WTC11 (cell line): ENCODE measurements at regions not wholly inside any gene's neighbourhood (a gene's known extent, or its start where the extent isn't known, plus 50 kb on each side); places are given as distances from the start of the nearest gene placed in this dataset.

ENCODE experiments used
- ATAC-seq: fragments of 200-7000 bp; cut with Tn5 transposase; 2 replicates; pipeline ENCODE4 v1.10.0; 2021; ENCODE audit warnings: mild to moderate bottlenecking, moderate library complexity
- CTCF ChIA-PET: fragments of 300-600 bp; sonication (Branson Sonifier 250); formaldehyde crosslinking; loops from one replicate; lab custom pipeline; 2021; ENCODE audit warnings: antibody characterized with exemption; lab: Charles Lee
- POLR2A ChIA-PET: fragments of 350-600 bp; sonication (Branson Sonifier 250); formaldehyde crosslinking; loops from one replicate; lab custom pipeline; 2021; ENCODE audit warnings: antibody characterized with exemption; lab: Charles Lee
- DNase-seq: peaks from one replicate; pipeline ENCODE4 v3.0.0; 2021; ENCODE audit warnings: low spot score
- H3K27ac Mint-ChIP-seq: 2 replicates; pipeline ENCODE4 v1.8.0; 2021; ENCODE audit warnings: mixed read lengths
- H3K27me3 Mint-ChIP-seq: 2 replicates; pipeline ENCODE4 v1.8.0; 2021; ENCODE audit warnings: low read depth, mild to moderate bottlenecking, moderate library complexity, mixed read lengths
- H3K36me3 Mint-ChIP-seq: 2 replicates; pipeline ENCODE4 v1.8.0; 2021; ENCODE audit warnings: mixed read lengths
- H3K4me1 Mint-ChIP-seq: 2 replicates; pipeline ENCODE4 v1.8.0; 2022; ENCODE audit warnings: mixed read lengths
- H3K4me3 Mint-ChIP-seq: 2 replicates; pipeline ENCODE4 v1.8.0; 2021; ENCODE audit warnings: mild to moderate bottlenecking, moderate library complexity, mixed read lengths
- H3K9me3 Mint-ChIP-seq: 2 replicates; pipeline ENCODE4 v1.8.0; 2021; ENCODE audit warnings: mixed read lengths
- CBFB ChIP-seq: sonication (generic); formaldehyde crosslinking; IDR thresholded peaks from 2 replicates; pipeline ENCODE4 v1.8.1; 2022; ENCODE audit warnings: mild to moderate bottlenecking, low read depth, missing genetic modification reagents
- ESRRA ChIP-seq: sonication (generic); formaldehyde crosslinking; IDR thresholded peaks from 2 replicates; pipeline ENCODE4 v1.8.1; 2022; ENCODE audit warnings: mild to moderate bottlenecking, missing genetic modification reagents, borderline replicate concordance
- FOXK1 ChIP-seq: sonication (generic); formaldehyde crosslinking; IDR thresholded peaks from 2 replicates; pipeline ENCODE4 v1.8.0; 2022; ENCODE audit warnings: mild to moderate bottlenecking, moderate library complexity, missing genetic modification reagents
- GRHL2 ChIP-seq: fragments of 250-450 bp; sonication (Bioruptor Pico); IDR thresholded peaks from 2 replicates; pipeline ENCODE4 v1.8.0; 2022; ENCODE audit warnings: mild to moderate bottlenecking, moderate library complexity; ENCODE audit not compliant: insufficient replicate concordance, severe bottlenecking
- JUN ChIP-seq: sonication (generic); formaldehyde crosslinking; IDR thresholded peaks from 2 replicates; pipeline ENCODE4 v1.8.0; 2023; ENCODE audit warnings: mild to moderate bottlenecking, missing genetic modification reagents
- RELA ChIP-seq: sonication (generic); formaldehyde crosslinking; IDR thresholded peaks from 2 replicates; pipeline ENCODE4 v1.8.1; 2022; ENCODE audit warnings: missing genetic modification reagents, mild to moderate bottlenecking, borderline replicate concordance
- SP1 ChIP-seq: sonication (generic); formaldehyde crosslinking; conservative IDR thresholded peaks from 2 replicates; pipeline ENCODE4 v1.8.1; 2022; ENCODE audit warnings: missing genetic modification reagents
- TF ChIP-seq, protein P1 (sequence below): sonication (generic); formaldehyde crosslinking; IDR thresholded peaks from 2 replicates; pipeline ENCODE4 v1.8.0; 2023; ENCODE audit warnings: missing genetic modification reagents, mild to moderate bottlenecking, borderline replicate concordance
- TF ChIP-seq, protein P2 (sequence below): fragments of 250-450 bp; sonication (Bioruptor Pico); IDR thresholded peaks from 2 replicates; pipeline ENCODE4 v1.9.0; 2021; ENCODE audit warnings: mild to moderate bottlenecking, borderline replicate concordance
- TF ChIP-seq, protein P3 (sequence below): sonication (generic); formaldehyde crosslinking; IDR thresholded peaks from 2 replicates; pipeline ENCODE4 v1.8.0; 2022; ENCODE audit warnings: missing genetic modification reagents
- TF ChIP-seq, protein P4 (sequence below): sonication (generic); formaldehyde crosslinking; IDR thresholded peaks from 2 replicates; pipeline ENCODE4 v1.8.0; 2022; ENCODE audit warnings: mild to moderate bottlenecking, missing genetic modification reagents
- TF ChIP-seq, protein P5 (sequence below): sonication (generic); formaldehyde crosslinking; conservative IDR thresholded peaks from 2 replicates; pipeline ENCODE4 v1.8.1; 2022; ENCODE audit warnings: mild to moderate bottlenecking, missing genetic modification reagents
- TF ChIP-seq, protein P6 (sequence below): fragments of 250-450 bp; sonication (Bioruptor Pico); IDR thresholded peaks from 2 replicates; pipeline ENCODE4 v1.9.0; 2021; ENCODE audit warnings: mild to moderate bottlenecking
- TF ChIP-seq, protein P7 (sequence below): fragments of 250-450 bp; sonication (Bioruptor Pico); IDR thresholded peaks from 2 replicates; pipeline ENCODE4 v2.1.2; 2022; ENCODE audit warnings: mild to moderate bottlenecking, moderate library complexity
- TF ChIP-seq, protein P8 (sequence below): sonication (generic); formaldehyde crosslinking; IDR thresholded peaks from 2 replicates; pipeline ENCODE4 v1.8.1; 2022; ENCODE audit warnings: low read depth, mild to moderate bottlenecking, moderate library complexity, missing genetic modification reagents, borderline replicate concordance

DNA sequence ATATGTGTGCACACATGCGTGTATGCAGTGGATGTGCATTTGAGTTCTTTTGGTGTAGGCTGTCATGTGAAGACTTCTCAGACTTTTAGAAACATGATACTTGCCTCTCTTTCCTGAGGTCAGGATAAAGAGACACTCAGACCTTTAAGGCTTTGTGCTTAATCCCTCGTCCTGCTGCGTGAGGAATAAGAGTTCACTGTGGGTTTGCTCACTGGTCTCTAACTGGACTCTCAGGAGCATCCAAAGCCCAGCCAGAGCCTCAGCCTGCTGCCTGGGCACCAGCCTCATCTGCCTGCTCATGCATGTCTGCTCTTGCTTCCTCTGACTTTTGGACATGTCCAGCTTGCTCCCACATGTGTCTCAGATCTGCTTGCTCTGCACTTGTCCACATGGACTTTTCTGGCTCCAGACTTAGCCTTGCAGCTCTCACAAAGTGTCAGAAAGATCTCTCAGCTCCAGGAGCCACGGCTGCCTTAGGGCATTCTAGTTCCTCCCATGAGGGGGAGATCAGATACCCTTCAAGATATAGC, 65.1 kb upstream of the ZNF366 start:
- ATAC-seq (no peak), DNase-seq (no peak)
- H3K4me1 Mint-ChIP-seq: no peaks in the 10 kb centered on the region
- peaks cover 13% of the 10 kb centered on the region for H3K9me3 Mint-ChIP-seq
- H3K27me3 Mint-ChIP-seq: peaks cover 9% of the 10 kb centered on the region
- H3K27ac Mint-ChIP-seq: no peak overlapping the region
- CTCF ChIA-PET: no interaction called here
- H3K36me3 Mint-ChIP-seq: peaks cover 8% of the 10 kb centered on the region
- H3K4me3 Mint-ChIP-seq: no peak overlapping the region
- POLR2A ChIA-PET: no interaction called here
- TF ChIP-seq, protein P1, sequence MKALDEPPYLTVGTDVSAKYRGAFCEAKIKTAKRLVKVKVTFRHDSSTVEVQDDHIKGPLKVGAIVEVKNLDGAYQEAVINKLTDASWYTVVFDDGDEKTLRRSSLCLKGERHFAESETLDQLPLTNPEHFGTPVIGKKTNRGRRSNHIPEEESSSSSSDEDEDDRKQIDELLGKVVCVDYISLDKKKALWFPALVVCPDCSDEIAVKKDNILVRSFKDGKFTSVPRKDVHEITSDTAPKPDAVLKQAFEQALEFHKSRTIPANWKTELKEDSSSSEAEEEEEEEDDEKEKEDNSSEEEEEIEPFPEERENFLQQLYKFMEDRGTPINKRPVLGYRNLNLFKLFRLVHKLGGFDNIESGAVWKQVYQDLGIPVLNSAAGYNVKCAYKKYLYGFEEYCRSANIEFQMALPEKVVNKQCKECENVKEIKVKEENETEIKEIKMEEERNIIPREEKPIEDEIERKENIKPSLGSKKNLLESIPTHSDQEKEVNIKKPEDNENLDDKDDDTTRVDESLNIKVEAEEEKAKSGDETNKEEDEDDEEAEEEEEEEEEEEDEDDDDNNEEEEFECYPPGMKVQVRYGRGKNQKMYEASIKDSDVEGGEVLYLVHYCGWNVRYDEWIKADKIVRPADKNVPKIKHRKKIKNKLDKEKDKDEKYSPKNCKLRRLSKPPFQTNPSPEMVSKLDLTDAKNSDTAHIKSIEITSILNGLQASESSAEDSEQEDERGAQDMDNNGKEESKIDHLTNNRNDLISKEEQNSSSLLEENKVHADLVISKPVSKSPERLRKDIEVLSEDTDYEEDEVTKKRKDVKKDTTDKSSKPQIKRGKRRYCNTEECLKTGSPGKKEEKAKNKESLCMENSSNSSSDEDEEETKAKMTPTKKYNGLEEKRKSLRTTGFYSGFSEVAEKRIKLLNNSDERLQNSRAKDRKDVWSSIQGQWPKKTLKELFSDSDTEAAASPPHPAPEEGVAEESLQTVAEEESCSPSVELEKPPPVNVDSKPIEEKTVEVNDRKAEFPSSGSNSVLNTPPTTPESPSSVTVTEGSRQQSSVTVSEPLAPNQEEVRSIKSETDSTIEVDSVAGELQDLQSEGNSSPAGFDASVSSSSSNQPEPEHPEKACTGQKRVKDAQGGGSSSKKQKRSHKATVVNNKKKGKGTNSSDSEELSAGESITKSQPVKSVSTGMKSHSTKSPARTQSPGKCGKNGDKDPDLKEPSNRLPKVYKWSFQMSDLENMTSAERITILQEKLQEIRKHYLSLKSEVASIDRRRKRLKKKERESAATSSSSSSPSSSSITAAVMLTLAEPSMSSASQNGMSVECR (CRISPR knock-in tag): no peak
- TF ChIP-seq, protein P2, sequence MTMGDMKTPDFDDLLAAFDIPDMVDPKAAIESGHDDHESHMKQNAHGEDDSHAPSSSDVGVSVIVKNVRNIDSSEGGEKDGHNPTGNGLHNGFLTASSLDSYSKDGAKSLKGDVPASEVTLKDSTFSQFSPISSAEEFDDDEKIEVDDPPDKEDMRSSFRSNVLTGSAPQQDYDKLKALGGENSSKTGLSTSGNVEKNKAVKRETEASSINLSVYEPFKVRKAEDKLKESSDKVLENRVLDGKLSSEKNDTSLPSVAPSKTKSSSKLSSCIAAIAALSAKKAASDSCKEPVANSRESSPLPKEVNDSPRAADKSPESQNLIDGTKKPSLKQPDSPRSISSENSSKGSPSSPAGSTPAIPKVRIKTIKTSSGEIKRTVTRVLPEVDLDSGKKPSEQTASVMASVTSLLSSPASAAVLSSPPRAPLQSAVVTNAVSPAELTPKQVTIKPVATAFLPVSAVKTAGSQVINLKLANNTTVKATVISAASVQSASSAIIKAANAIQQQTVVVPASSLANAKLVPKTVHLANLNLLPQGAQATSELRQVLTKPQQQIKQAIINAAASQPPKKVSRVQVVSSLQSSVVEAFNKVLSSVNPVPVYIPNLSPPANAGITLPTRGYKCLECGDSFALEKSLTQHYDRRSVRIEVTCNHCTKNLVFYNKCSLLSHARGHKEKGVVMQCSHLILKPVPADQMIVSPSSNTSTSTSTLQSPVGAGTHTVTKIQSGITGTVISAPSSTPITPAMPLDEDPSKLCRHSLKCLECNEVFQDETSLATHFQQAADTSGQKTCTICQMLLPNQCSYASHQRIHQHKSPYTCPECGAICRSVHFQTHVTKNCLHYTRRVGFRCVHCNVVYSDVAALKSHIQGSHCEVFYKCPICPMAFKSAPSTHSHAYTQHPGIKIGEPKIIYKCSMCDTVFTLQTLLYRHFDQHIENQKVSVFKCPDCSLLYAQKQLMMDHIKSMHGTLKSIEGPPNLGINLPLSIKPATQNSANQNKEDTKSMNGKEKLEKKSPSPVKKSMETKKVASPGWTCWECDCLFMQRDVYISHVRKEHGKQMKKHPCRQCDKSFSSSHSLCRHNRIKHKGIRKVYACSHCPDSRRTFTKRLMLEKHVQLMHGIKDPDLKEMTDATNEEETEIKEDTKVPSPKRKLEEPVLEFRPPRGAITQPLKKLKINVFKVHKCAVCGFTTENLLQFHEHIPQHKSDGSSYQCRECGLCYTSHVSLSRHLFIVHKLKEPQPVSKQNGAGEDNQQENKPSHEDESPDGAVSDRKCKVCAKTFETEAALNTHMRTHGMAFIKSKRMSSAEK (CRISPR knock-in tag): no peak
- TF ChIP-seq, protein P3, sequence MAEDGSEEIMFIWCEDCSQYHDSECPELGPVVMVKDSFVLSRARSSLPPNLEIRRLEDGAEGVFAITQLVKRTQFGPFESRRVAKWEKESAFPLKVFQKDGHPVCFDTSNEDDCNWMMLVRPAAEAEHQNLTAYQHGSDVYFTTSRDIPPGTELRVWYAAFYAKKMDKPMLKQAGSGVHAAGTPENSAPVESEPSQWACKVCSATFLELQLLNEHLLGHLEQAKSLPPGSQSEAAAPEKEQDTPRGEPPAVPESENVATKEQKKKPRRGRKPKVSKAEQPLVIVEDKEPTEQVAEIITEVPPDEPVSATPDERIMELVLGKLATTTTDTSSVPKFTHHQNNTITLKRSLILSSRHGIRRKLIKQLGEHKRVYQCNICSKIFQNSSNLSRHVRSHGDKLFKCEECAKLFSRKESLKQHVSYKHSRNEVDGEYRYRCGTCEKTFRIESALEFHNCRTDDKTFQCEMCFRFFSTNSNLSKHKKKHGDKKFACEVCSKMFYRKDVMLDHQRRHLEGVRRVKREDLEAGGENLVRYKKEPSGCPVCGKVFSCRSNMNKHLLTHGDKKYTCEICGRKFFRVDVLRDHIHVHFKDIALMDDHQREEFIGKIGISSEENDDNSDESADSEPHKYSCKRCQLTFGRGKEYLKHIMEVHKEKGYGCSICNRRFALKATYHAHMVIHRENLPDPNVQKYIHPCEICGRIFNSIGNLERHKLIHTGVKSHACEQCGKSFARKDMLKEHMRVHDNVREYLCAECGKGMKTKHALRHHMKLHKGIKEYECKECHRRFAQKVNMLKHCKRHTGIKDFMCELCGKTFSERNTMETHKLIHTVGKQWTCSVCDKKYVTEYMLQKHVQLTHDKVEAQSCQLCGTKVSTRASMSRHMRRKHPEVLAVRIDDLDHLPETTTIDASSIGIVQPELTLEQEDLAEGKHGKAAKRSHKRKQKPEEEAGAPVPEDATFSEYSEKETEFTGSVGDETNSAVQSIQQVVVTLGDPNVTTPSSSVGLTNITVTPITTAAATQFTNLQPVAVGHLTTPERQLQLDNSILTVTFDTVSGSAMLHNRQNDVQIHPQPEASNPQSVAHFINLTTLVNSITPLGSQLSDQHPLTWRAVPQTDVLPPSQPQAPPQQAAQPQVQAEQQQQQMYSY (CRISPR knock-in tag): no peak
- TF ChIP-seq, protein P4, sequence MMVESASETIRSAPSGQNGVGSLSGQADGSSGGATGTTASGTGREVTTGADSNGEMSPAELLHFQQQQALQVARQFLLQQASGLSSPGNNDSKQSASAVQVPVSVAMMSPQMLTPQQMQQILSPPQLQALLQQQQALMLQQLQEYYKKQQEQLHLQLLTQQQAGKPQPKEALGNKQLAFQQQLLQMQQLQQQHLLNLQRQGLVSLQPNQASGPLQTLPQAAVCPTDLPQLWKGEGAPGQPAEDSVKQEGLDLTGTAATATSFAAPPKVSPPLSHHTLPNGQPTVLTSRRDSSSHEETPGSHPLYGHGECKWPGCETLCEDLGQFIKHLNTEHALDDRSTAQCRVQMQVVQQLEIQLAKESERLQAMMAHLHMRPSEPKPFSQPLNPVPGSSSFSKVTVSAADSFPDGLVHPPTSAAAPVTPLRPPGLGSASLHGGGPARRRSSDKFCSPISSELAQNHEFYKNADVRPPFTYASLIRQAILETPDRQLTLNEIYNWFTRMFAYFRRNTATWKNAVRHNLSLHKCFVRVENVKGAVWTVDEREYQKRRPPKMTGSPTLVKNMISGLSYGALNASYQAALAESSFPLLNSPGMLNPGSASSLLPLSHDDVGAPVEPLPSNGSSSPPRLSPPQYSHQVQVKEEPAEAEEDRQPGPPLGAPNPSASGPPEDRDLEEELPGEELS (CRISPR knock-in tag): no peak
- no peak for TF ChIP-seq SP1
- no peak for TF ChIP-seq RELA (CRISPR knock-in tag)
- TF ChIP-seq FOXK1: no peak
- TF ChIP-seq, protein P5, sequence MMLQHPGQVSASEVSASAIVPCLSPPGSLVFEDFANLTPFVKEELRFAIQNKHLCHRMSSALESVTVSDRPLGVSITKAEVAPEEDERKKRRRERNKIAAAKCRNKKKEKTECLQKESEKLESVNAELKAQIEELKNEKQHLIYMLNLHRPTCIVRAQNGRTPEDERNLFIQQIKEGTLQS (CRISPR knock-in tag): no peak
- TF ChIP-seq, protein P6, sequence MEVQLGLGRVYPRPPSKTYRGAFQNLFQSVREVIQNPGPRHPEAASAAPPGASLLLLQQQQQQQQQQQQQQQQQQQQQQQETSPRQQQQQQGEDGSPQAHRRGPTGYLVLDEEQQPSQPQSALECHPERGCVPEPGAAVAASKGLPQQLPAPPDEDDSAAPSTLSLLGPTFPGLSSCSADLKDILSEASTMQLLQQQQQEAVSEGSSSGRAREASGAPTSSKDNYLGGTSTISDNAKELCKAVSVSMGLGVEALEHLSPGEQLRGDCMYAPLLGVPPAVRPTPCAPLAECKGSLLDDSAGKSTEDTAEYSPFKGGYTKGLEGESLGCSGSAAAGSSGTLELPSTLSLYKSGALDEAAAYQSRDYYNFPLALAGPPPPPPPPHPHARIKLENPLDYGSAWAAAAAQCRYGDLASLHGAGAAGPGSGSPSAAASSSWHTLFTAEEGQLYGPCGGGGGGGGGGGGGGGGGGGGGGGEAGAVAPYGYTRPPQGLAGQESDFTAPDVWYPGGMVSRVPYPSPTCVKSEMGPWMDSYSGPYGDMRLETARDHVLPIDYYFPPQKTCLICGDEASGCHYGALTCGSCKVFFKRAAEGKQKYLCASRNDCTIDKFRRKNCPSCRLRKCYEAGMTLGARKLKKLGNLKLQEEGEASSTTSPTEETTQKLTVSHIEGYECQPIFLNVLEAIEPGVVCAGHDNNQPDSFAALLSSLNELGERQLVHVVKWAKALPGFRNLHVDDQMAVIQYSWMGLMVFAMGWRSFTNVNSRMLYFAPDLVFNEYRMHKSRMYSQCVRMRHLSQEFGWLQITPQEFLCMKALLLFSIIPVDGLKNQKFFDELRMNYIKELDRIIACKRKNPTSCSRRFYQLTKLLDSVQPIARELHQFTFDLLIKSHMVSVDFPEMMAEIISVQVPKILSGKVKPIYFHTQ (CRISPR knock-in tag): no peak
- no peak for TF ChIP-seq ESRRA
- no peak for TF ChIP-seq GRHL2
- no peak for TF ChIP-seq CBFB (CRISPR knock-in tag)
- TF ChIP-seq, protein P7, sequence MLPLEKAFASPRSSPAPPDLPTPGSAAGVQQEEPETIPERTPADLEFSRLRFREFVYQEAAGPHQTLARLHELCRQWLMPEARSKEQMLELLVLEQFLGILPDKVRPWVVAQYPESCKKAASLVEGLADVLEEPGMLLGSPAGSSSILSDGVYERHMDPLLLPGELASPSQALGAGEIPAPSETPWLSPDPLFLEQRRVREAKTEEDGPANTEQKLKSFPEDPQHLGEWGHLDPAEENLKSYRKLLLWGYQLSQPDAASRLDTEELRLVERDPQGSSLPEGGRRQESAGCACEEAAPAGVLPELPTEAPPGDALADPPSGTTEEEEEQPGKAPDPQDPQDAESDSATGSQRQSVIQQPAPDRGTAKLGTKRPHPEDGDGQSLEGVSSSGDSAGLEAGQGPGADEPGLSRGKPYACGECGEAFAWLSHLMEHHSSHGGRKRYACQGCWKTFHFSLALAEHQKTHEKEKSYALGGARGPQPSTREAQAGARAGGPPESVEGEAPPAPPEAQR: no peak
- TF ChIP-seq, protein P8, sequence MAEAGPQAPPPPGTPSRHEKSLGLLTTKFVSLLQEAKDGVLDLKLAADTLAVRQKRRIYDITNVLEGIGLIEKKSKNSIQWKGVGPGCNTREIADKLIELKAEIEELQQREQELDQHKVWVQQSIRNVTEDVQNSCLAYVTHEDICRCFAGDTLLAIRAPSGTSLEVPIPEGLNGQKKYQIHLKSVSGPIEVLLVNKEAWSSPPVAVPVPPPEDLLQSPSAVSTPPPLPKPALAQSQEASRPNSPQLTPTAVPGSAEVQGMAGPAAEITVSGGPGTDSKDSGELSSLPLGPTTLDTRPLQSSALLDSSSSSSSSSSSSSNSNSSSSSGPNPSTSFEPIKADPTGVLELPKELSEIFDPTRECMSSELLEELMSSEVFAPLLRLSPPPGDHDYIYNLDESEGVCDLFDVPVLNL (CRISPR knock-in tag): no peak
- TF ChIP-seq JUN: no peak
